ENCODE measurements at regions not wholly inside any gene's neighbourhood (a gene's known extent, or its start where the extent isn't known, plus 50 kb on each side); places are given as distances from the start of the nearest gene placed in this dataset.

DNA sequence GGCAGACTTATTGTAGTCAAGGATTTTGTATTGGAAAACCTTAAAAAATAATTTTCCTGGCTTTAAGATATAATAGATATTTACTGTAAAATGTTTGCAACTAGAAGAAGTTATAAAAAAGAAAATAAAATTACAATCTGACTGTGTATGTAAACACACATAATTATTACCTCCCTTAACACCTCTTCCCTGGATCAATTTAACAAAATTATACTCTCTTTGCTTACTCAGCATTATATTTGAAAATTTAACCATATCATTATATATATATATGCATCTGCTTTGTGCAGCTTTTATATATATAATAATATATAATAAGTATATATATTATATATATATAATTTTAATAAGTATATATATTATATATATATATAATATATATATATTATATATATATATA, 131.7 kb upstream of the FAM98A start (continued):
- TF ChIP-seq RORB (CRISPR knock-in tag; IDR thresholded peaks at IDR 0.05) (no peak), TEAD4 (CRISPR knock-in tag; IDR thresholded peaks at IDR 0.05) (no peak), ETV6 (CRISPR knock-in tag; IDR thresholded peaks at IDR 0.05) (no peak), FOXJ3 (CRISPR knock-in tag; IDR thresholded peaks at IDR 0.05; ENCODE audit: borderline replicate concordance) (no peak), ZNF416 (CRISPR knock-in tag; IDR thresholded peaks at IDR 0.05) (no peak)

GRCh38 chr2:33730193-33730592, 131.1 kb upstream of the FAM98A start:
- CTCF ChIA-PET = no interaction called here
- Mint-ChIP-seq H3K27me3 (ENCODE audit: low read depth) (no peaks in the 10 kb centered on the region), H3K36me3 (no peaks in the 10 kb centered on the region), H3K4me3 (no peak overlapping the region), H3K4me1 (peaks cover 6% of the 10 kb centered on the region), H3K9me3 (peaks cover 23% of the 10 kb centered on the region), H3K27ac (no peak overlapping the region)
- POLR2A ChIA-PET = no interaction called here
- DNase-seq (ENCODE audit: low spot score) = no peak
- no peak for ATAC-seq
- TF ChIP-seq, protein P1, sequence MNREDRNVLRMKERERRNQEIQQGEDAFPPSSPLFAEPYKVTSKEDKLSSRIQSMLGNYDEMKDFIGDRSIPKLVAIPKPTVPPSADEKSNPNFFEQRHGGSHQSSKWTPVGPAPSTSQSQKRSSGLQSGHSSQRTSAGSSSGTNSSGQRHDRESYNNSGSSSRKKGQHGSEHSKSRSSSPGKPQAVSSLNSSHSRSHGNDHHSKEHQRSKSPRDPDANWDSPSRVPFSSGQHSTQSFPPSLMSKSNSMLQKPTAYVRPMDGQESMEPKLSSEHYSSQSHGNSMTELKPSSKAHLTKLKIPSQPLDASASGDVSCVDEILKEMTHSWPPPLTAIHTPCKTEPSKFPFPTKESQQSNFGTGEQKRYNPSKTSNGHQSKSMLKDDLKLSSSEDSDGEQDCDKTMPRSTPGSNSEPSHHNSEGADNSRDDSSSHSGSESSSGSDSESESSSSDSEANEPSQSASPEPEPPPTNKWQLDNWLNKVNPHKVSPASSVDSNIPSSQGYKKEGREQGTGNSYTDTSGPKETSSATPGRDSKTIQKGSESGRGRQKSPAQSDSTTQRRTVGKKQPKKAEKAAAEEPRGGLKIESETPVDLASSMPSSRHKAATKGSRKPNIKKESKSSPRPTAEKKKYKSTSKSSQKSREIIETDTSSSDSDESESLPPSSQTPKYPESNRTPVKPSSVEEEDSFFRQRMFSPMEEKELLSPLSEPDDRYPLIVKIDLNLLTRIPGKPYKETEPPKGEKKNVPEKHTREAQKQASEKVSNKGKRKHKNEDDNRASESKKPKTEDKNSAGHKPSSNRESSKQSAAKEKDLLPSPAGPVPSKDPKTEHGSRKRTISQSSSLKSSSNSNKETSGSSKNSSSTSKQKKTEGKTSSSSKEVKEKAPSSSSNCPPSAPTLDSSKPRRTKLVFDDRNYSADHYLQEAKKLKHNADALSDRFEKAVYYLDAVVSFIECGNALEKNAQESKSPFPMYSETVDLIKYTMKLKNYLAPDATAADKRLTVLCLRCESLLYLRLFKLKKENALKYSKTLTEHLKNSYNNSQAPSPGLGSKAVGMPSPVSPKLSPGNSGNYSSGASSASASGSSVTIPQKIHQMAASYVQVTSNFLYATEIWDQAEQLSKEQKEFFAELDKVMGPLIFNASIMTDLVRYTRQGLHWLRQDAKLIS (CRISPR knock-in tag; IDR thresholded peaks at IDR 0.05; ENCODE audit: borderline replicate concordance) = no peak
- TF ChIP-seq MLX (CRISPR knock-in tag; IDR thresholded peaks at IDR 0.05) (no peak), RORB (CRISPR knock-in tag; IDR thresholded peaks at IDR 0.05) (no peak), GRHL2 (CRISPR knock-in tag; IDR thresholded peaks at IDR 0.05; ENCODE audit: insufficient replicate concordance, severe bottlenecking) (no peak), NFYB (CRISPR knock-in tag; conservative IDR thresholded peaks at IDR 0.05; ENCODE audit: low read depth) (no peak), AR (CRISPR knock-in tag; IDR thresholded peaks at IDR 0.05) (no peak), ZNF425 (CRISPR knock-in tag; conservative IDR thresholded peaks at IDR 0.05) (no peak), FOXP1 (CRISPR knock-in tag; IDR thresholded peaks at IDR 0.05; ENCODE audit: borderline replicate concordance) (no peak), ZNF423 (CRISPR knock-in tag; IDR thresholded peaks at IDR 0.05) (no peak), GABPB1 (CRISPR knock-in tag; IDR thresholded peaks at IDR 0.05) (no peak), ZNF232 (CRISPR knock-in tag; IDR thresholded peaks at IDR 0.05) (no peak), ESRRA (CRISPR knock-in tag; IDR thresholded peaks at IDR 0.05; ENCODE audit: borderline replicate concordance) (no peak), FOXK1 (CRISPR knock-in tag; IDR thresholded peaks at IDR 0.05) (no peak), CREM (CRISPR knock-in tag; IDR thresholded peaks at IDR 0.05) (no peak)
- TF ChIP-seq, protein P2, sequence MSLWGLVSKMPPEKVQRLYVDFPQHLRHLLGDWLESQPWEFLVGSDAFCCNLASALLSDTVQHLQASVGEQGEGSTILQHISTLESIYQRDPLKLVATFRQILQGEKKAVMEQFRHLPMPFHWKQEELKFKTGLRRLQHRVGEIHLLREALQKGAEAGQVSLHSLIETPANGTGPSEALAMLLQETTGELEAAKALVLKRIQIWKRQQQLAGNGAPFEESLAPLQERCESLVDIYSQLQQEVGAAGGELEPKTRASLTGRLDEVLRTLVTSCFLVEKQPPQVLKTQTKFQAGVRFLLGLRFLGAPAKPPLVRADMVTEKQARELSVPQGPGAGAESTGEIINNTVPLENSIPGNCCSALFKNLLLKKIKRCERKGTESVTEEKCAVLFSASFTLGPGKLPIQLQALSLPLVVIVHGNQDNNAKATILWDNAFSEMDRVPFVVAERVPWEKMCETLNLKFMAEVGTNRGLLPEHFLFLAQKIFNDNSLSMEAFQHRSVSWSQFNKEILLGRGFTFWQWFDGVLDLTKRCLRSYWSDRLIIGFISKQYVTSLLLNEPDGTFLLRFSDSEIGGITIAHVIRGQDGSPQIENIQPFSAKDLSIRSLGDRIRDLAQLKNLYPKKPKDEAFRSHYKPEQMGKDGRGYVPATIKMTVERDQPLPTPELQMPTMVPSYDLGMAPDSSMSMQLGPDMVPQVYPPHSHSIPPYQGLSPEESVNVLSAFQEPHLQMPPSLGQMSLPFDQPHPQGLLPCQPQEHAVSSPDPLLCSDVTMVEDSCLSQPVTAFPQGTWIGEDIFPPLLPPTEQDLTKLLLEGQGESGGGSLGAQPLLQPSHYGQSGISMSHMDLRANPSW (CRISPR knock-in tag; conservative IDR thresholded peaks at IDR 0.05; ENCODE audit: low read depth) = no peak
- TF ChIP-seq, protein P3, sequence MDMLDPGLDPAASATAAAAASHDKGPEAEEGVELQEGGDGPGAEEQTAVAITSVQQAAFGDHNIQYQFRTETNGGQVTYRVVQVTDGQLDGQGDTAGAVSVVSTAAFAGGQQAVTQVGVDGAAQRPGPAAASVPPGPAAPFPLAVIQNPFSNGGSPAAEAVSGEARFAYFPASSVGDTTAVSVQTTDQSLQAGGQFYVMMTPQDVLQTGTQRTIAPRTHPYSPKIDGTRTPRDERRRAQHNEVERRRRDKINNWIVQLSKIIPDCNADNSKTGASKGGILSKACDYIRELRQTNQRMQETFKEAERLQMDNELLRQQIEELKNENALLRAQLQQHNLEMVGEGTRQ (CRISPR knock-in tag; IDR thresholded peaks at IDR 0.05) = no peak

All from WTC11 (cell line).